ENCODE measurements at regions not wholly inside any gene's neighbourhood (a gene's known extent, or its start where the extent isn't known, plus 50 kb on each side); places are given as distances from the start of the nearest gene placed in this dataset.

DNA sequence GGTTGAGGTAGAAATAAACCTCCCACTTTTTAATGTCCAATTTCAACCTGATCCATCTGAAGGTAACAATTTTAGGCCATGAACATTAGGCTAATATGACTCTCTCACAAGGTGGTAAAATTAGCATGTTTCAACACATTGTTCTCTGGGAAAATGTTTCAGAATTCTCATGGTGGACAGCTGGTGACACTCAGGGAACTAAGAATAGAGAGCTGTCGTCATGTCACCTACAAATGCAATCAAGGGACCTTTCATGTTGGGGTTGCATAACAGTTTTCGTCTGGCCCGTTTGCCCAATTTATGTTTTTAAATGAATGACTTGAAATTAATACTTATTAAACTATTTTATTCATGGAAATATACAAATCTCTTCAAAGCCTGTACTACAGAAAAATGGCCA is 180.7 kb upstream of the PRICKLE1 start (continued):
- TF ChIP-seq, protein P1, sequence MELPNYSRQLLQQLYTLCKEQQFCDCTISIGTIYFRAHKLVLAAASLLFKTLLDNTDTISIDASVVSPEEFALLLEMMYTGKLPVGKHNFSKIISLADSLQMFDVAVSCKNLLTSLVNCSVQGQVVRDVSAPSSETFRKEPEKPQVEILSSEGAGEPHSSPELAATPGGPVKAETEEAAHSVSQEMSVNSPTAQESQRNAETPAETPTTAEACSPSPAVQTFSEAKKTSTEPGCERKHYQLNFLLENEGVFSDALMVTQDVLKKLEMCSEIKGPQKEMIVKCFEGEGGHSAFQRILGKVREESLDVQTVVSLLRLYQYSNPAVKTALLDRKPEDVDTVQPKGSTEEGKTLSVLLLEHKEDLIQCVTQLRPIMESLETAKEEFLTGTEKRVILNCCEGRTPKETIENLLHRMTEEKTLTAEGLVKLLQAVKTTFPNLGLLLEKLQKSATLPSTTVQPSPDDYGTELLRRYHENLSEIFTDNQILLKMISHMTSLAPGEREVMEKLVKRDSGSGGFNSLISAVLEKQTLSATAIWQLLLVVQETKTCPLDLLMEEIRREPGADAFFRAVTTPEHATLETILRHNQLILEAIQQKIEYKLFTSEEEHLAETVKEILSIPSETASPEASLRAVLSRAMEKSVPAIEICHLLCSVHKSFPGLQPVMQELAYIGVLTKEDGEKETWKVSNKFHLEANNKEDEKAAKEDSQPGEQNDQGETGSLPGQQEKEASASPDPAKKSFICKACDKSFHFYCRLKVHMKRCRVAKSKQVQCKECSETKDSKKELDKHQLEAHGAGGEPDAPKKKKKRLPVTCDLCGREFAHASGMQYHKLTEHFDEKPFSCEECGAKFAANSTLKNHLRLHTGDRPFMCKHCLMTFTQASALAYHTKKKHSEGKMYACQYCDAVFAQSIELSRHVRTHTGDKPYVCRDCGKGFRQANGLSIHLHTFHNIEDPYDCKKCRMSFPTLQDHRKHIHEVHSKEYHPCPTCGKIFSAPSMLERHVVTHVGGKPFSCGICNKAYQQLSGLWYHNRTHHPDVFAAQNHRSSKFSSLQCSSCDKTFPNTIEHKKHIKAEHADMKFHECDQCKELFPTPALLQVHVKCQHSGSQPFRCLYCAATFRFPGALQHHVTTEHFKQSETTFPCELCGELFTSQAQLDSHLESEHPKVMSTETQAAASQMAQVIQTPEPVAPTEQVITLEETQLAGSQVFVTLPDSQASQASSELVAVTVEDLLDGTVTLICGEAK (IDR thresholded peaks at IDR 0.05; ENCODE audit: borderline replicate concordance) = no peak

GRCh38 chr12:42769455-42769854 is 179.9 kb upstream of the PRICKLE1 start:
- CTCF ChIA-PET = interaction anchor here (0.7 kb wide), 1 partner anchor 68 kb away, joined by 3 read pairs; no protein-coding TSS in a partner anchor
- DNase-seq (ENCODE audit: low read depth, low spot score) (no peak), FAIRE-seq (no peak), ATAC-seq (no peak)
- no peaks in the 10 kb centered on the region for H3K27me3 ChIP-seq (replicated peaks in 1 of 2; ENCODE audit: control insufficient read depth in 2 of 2, insufficient read depth in 2 of 2, low read length in 1 of 2)
- BruUV-seq (replicated peaks) = no TSS peak
- no peak overlapping the region for H3K4me3 ChIP-seq
- intact Hi-C loops (cut with micrococcal nuclease; ENCODE audit: unreplicated experiment) = loop anchor here (10.0 kb wide), 2 partner anchors 285 to 445 kb away; no protein-coding TSS in a partner anchor
- no peaks in the 10 kb centered on the region for H3K4me1 ChIP-seq (ENCODE audit: control insufficient read depth, insufficient read depth, low read length)
- H3K9me3 ChIP-seq (replicated peaks; ENCODE audit: control insufficient read depth, insufficient read depth, low read length) = no peaks in the 10 kb centered on the region
- no peak overlapping the region for H2AFZ ChIP-seq (ENCODE audit: control insufficient read depth, low read depth, low read length)
- no peaks in the 10 kb centered on the region for H3K79me2 ChIP-seq (ENCODE audit: control insufficient read depth, insufficient read depth, low read length)
- no peak overlapping the region for H3K4me2 ChIP-seq (ENCODE audit: control insufficient read depth, insufficient read depth)
- no peak overlapping the region for H3K9ac ChIP-seq (ENCODE audit: control insufficient read depth, insufficient read depth, low read length)
- RAD21 ChIA-PET (ENCODE audit: unreplicated experiment) = no interaction called here
- POLR2A ChIA-PET = no interaction called here
- no peak overlapping the region for H3K27ac ChIP-seq (ENCODE audit: control insufficient read depth, insufficient read depth)
- in situ Hi-C loops (cut with MboI) = no loop called here
- SMC1A ChIA-PET (ENCODE audit: uncharacterized antibody, unreplicated experiment) = interaction anchor here (0.6 kb wide), 1 partner anchor 594 kb away, joined by 3 read pairs; no protein-coding TSS in a partner anchor
- WGBS (ENCODE audit: insufficient coverage, insufficient replicate concordance, low lambda C conversion rate, missing lambda C conversion rate) = 0% methylated on average over 1 of the region's 1 CpG
- H3K36me3 ChIP-seq (ENCODE audit: control insufficient read depth in 2 of 2, insufficient read depth in 2 of 2, low read length in 1 of 2) = no peaks in the 10 kb centered on the region
- no peaks in the 10 kb centered on the region for H4K20me1 ChIP-seq (ENCODE audit: control insufficient read depth, insufficient read depth)
- TF ChIP-seq PAX5 (IDR thresholded peaks at IDR 0.05; ENCODE audit: borderline replicate concordance, low read depth, low read length) = no peak
- TF ChIP-seq, protein P2, sequence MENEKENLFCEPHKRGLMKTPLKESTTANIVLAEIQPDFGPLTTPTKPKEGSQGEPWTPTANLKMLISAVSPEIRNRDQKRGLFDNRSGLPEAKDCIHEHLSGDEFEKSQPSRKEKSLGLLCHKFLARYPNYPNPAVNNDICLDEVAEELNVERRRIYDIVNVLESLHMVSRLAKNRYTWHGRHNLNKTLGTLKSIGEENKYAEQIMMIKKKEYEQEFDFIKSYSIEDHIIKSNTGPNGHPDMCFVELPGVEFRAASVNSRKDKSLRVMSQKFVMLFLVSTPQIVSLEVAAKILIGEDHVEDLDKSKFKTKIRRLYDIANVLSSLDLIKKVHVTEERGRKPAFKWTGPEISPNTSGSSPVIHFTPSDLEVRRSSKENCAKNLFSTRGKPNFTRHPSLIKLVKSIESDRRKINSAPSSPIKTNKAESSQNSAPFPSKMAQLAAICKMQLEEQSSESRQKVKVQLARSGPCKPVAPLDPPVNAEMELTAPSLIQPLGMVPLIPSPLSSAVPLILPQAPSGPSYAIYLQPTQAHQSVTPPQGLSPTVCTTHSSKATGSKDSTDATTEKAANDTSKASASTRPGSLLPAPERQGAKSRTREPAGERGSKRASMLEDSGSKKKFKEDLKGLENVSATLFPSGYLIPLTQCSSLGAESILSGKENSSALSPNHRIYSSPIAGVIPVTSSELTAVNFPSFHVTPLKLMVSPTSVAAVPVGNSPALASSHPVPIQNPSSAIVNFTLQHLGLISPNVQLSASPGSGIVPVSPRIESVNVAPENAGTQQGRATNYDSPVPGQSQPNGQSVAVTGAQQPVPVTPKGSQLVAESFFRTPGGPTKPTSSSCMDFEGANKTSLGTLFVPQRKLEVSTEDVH (IDR thresholded peaks at IDR 0.05; ENCODE audit: low read depth, partially characterized antibody) = no peak
- no peak for TF ChIP-seq IKZF2 (IDR thresholded peaks at IDR 0.05)
- TF ChIP-seq, protein P1 (IDR thresholded peaks at IDR 0.05; ENCODE audit: borderline replicate concordance) = no peak
- TF ChIP-seq E4F1 (IDR thresholded peaks at IDR 0.05; ENCODE audit: borderline replicate concordance, partially characterized antibody) = no peak
- TF ChIP-seq RELA (IDR thresholded peaks at IDR 0.05; ENCODE audit: borderline replicate concordance, partially characterized antibody) = no peak
- TF ChIP-seq RB1 (IDR thresholded peaks at IDR 0.05; ENCODE audit: borderline replicate concordance) = no peak
- TF ChIP-seq NFIC (IDR thresholded peaks at IDR 0.05; ENCODE audit: low read depth, low read length) = no peak

Data from GM12878 (cell line).